ENCODE measurements at regions not wholly inside any gene's neighbourhood (a gene's known extent, or its start where the extent isn't known, plus 50 kb on each side); places are given as distances from the start of the nearest gene placed in this dataset.

GRCh38 chr22:27298742-27299141, 502.8 kb downstream of the MN1 start:
- no peak for TF ChIP-seq CTCF (conservative IDR thresholded peaks at IDR 0.05; ENCODE audit: control insufficient read depth, insufficient read depth, low read depth, low read length)
- H3K4me3 ChIP-seq (ENCODE audit: control insufficient read depth, low read depth, low read length): no peak overlapping the region
- no peak for DNase-seq (ENCODE audit: low read depth)

DNA sequence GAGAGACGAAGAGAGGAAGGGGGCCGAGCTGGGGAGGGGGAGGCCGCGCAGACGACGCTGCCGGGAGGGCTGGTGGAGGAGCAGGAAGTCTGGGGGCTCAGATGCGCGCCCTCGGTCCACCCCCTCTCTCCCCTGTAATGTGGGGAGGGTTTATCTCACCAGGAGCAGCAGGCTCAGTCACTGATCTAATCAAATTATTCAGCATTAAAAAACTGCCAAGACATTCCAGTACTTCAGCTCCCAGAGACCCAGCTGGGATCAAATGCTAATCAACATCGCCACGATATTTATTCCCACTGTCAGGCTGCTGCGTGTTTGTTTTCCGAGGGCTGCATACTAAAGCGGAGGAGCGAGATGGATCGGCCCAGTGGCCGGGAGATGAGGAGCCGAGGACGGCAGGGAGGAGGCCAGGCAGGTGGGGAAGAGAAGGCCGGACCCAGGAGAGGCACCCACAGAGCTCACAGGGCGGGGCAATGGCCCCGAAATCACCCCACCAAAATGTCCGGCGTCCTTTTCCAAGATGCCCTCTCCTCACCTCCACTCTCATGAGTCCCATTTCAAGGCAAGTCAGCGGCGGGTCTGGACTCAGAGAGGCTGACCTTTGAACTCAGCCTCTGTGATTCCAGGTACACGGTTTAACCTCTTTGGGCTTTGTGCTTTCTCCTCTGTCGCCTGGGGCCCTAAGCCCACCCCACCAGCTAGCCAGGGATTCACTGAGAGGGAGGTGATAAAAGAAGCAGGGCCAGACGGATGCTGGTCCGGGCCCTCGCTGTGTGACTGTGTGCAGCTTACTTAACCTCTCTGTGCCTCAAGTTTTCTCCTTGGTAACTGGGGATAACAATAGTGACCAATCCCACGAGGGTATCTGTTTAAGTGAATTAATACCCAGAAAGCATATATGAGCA, 502.1 kb downstream of the MN1 start:
- TF ChIP-seq CTCF (conservative IDR thresholded peaks at IDR 0.05; ENCODE audit: control insufficient read depth, insufficient read depth, low read depth, low read length): no peak
- DNase-seq (ENCODE audit: low read depth): no peak
- no peak overlapping the region for H3K4me3 ChIP-seq (ENCODE audit: control insufficient read depth, low read depth, low read length)

GRCh38 chr22:27300536-27301285, 500.8 kb downstream of the MN1 start:
- no peak for TF ChIP-seq CTCF (conservative IDR thresholded peaks at IDR 0.05; ENCODE audit: control insufficient read depth, insufficient read depth, low read depth, low read length)
- H3K4me3 ChIP-seq (ENCODE audit: control insufficient read depth, low read depth, low read length): no peak overlapping the region
- no peak for DNase-seq (ENCODE audit: low read depth)

DNA sequence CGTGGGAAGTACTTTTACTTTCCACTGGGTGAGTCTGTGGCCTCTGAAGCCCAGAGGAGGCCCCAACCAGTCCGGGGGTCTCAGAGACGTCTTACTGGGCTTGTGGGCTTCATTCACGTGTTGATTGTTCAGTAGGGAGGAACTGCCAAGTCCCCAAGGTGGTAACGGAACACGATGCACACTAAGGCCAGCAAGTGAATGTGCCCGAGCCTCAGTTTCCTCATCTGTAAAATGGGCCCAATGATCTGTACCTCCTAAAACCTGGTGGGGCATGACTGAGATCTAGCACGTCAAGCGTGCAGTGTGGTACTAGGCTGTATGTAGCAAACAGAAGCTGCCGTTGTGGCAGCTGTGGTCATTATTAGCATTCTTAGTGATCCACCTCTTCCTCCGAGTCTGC, 499.1 kb downstream of the MN1 start:
- TF ChIP-seq CTCF (conservative IDR thresholded peaks at IDR 0.05; ENCODE audit: control insufficient read depth, insufficient read depth, low read depth, low read length): no peak
- no peak for DNase-seq (ENCODE audit: low read depth)
- no peak overlapping the region for H3K4me3 ChIP-seq (ENCODE audit: control insufficient read depth, low read depth, low read length)

- DNase-seq (ENCODE audit: low read depth): no peak
- TF ChIP-seq CTCF (conservative IDR thresholded peaks at IDR 0.05; ENCODE audit: control insufficient read depth, insufficient read depth, low read depth, low read length): no peak
- no peak overlapping the region for H3K4me3 ChIP-seq (ENCODE audit: control insufficient read depth, low read depth, low read length)
These were observed 497.8 kb downstream of the MN1 start for GRCh38 chr22:27303718-27304117.

- no peak for DNase-seq (ENCODE audit: low read depth)
- no peak for TF ChIP-seq CTCF (conservative IDR thresholded peaks at IDR 0.05; ENCODE audit: control insufficient read depth, insufficient read depth, low read depth, low read length)
- H3K4me3 ChIP-seq (ENCODE audit: control insufficient read depth, low read depth, low read length): no peak overlapping the region
These were observed 494.8 kb downstream of the MN1 start for GRCh38 chr22:27306771-27307170.

All from fibroblast of mammary gland (primary cell).